ENCODE measurements at regions not wholly inside any gene's neighbourhood (a gene's known extent, or its start where the extent isn't known, plus 50 kb on each side); places are given as distances from the start of the nearest gene placed in this dataset.

GRCh38 chr2:239832490-239833268 lies 192.5 kb downstream of the NDUFA10 start:
- Mint-ChIP-seq H3K4me3 (ENCODE audit: unreplicated experiment) (no peak overlapping the region), H3K9me3 (ENCODE audit: unreplicated experiment) (peaks cover 4% of the 10 kb centered on the region), H3K4me1 (ENCODE audit: unreplicated experiment) (peaks cover 50% of the 10 kb centered on the region), H3K27ac (ENCODE audit: unreplicated experiment) (no peak overlapping the region), H3K27me3 (ENCODE audit: unreplicated experiment) (peaks cover 11% of the 10 kb centered on the region), H3K36me3 (ENCODE audit: low read depth, unreplicated experiment) (peaks cover 11% of the 10 kb centered on the region)
- TF ChIP-seq, protein P1, sequence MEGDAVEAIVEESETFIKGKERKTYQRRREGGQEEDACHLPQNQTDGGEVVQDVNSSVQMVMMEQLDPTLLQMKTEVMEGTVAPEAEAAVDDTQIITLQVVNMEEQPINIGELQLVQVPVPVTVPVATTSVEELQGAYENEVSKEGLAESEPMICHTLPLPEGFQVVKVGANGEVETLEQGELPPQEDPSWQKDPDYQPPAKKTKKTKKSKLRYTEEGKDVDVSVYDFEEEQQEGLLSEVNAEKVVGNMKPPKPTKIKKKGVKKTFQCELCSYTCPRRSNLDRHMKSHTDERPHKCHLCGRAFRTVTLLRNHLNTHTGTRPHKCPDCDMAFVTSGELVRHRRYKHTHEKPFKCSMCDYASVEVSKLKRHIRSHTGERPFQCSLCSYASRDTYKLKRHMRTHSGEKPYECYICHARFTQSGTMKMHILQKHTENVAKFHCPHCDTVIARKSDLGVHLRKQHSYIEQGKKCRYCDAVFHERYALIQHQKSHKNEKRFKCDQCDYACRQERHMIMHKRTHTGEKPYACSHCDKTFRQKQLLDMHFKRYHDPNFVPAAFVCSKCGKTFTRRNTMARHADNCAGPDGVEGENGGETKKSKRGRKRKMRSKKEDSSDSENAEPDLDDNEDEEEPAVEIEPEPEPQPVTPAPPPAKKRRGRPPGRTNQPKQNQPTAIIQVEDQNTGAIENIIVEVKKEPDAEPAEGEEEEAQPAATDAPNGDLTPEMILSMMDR (IDR thresholded peaks at IDR 0.05; ENCODE audit: unreplicated experiment): no peak
- no peak for DNase-seq (ENCODE audit: low spot score)

DNA sequence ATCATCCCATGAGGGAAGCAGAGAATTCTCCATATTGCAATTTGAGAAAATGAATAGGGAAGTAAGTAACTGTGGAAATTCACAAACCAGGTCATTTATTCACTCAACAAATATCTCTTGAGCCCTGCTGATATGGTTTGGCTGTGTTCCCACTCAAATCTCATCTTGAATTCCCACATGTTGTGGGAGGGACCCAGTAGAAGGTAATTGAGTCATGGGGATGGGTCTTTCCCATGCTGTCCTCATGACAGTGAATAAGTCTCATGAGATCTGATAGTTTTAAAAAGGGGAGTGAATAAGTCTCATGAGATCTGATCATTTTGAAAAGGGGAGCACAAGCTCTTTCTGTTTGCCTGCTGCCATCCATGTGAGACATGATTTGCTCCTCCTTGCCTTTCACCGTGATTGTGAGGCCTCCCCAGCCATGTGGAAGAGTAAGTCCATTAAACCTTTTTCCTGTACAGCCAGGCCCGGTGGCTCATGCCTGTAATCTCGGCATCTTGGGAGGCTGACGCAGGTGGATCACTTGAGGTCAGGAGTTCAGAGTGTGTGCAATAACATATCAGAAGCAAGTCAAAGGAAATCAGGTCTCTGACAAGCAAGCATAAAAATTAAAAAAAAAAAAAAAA lies 193.2 kb downstream of the NDUFA10 start:
- no peak overlapping the region for H3K4me3 Mint-ChIP-seq (ENCODE audit: unreplicated experiment)

DNA sequence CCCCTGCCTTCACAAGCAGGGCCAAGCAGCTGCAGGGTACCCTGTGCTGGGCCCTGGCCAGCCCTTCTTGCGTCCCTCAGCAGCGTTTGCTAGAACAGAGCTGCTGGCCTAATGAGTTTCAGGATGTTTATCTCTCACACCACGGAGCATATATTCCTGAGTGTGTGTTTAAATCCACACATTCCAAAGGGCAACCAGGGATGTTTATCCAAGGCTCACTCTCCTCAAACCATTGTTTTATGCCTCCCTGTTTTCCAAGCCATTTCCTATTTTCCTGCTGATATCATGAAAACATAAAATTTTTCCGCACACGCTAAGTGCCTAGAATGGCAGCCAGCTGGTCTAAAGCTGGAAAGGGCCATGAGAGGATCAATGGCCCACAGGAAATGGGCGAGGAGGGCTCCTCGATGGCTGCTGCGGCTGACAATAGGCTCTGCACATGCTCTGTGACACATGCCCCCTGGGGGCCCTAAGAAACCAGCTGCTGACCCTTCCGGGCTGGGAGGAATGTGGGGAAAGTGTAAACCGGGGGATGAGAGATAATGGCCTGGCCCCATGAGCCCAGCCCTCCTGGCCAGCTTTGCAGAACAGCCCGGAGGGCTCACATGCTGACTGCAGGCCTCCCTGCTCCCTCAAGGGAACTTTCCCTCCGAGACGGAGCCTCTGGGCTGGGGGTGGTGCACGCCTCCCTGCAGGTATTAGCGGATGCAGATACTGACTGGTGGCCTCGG lies 194.0 kb downstream of the NDUFA10 start:
- Mint-ChIP-seq H3K36me3 (ENCODE audit: low read depth, unreplicated experiment) (peaks cover 11% of the 10 kb centered on the region), H3K27me3 (ENCODE audit: unreplicated experiment) (peaks cover 11% of the 10 kb centered on the region), H3K27ac (ENCODE audit: unreplicated experiment) (peak overlapping the region; percentile 75), H3K4me3 (ENCODE audit: unreplicated experiment) (no peak overlapping the region), H3K9me3 (ENCODE audit: unreplicated experiment) (no peaks in the 10 kb centered on the region), H3K4me1 (ENCODE audit: unreplicated experiment) (peaks cover 50% of the 10 kb centered on the region)
- TF ChIP-seq, protein P1 (IDR thresholded peaks at IDR 0.05; ENCODE audit: unreplicated experiment): no peak
- DNase-seq (ENCODE audit: low spot score): peak; percentile 35

More for the DNA sequence above, 193.2 kb downstream of the NDUFA10 start:
- Mint-ChIP-seq H3K4me1 (ENCODE audit: unreplicated experiment) (peaks cover 50% of the 10 kb centered on the region), H3K27ac (ENCODE audit: unreplicated experiment) (peak overlapping the region; percentile 64), H3K9me3 (ENCODE audit: unreplicated experiment) (peaks cover 1% of the 10 kb centered on the region), H3K27me3 (ENCODE audit: unreplicated experiment) (peaks cover 11% of the 10 kb centered on the region), H3K36me3 (ENCODE audit: low read depth, unreplicated experiment) (peaks cover 11% of the 10 kb centered on the region)
- DNase-seq (ENCODE audit: low spot score): no peak
- TF ChIP-seq, protein P1 (IDR thresholded peaks at IDR 0.05; ENCODE audit: unreplicated experiment): no peak

DNA sequence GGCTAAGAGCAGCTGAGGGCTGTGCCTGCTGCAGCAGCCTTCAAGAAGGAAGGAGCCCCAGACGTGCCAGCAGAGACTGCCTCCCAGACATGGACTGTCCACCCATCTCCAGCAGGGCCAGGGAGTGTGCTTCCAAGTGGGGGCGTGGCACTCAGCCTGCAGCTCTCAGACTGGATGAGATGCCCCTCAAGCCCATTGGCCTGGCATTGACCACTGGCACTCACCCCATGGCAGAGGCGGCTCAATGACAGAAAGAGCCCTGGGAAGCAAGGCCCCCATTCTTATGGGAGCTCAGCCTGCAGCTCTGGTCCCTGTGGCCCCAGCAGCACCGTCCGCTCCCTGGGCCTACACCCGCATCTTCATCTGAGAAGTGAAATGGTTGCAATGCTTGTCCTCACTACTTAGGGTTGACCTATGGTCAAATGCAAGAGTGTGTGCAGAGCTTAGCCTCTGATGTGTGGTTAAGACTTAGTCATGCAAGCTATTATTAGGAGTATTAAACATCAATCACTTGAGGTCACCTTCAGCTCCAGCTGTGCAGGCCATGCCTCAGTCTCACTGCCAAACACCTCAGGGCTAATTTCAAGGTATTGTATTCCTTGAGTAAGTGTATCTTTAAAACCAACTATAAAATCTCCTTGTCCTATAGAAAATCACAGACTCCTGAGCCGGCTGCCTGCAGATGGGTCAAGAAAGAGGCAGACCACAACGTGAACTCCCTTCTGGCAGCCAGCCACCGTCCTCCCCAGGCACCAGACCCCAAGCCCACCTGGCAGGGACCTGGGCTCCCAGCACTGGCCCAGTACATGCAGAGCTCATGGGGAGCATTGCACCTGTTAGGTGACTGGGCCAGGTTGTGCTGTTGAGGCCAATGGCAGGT lies 194.8 kb downstream of the NDUFA10 start:
- Mint-ChIP-seq H3K27ac (ENCODE audit: unreplicated experiment) (peak overlapping the region; percentile 34), H3K36me3 (ENCODE audit: low read depth, unreplicated experiment) (peaks cover 11% of the 10 kb centered on the region), H3K27me3 (ENCODE audit: unreplicated experiment) (peaks cover 11% of the 10 kb centered on the region), H3K4me1 (ENCODE audit: unreplicated experiment) (peaks cover 50% of the 10 kb centered on the region), H3K9me3 (ENCODE audit: unreplicated experiment) (no peaks in the 10 kb centered on the region), H3K4me3 (ENCODE audit: unreplicated experiment) (no peak overlapping the region)
- TF ChIP-seq, protein P1 (IDR thresholded peaks at IDR 0.05; ENCODE audit: unreplicated experiment): no peak
- no peak for DNase-seq (ENCODE audit: low spot score)

Data from endothelial cell (in vitro differentiated cells).